Stimulated activated CD4-positive, alpha-beta T cell treated with anti-CD3 and anti-CD28 coated beads, Interleukin-2, amount 100 ng/mL, for 48 hours (primary cell): ENCODE measurements at regions not wholly inside any gene's neighbourhood (a gene's known extent, or its start where the extent isn't known, plus 50 kb on each side); places are given as distances from the start of the nearest gene placed in this dataset.

Source experiments
- DNase-seq, 2 donors: peaks; one replicate each; pipeline ENCODE4 v3.0.0-alpha.2; 2020

DNA sequence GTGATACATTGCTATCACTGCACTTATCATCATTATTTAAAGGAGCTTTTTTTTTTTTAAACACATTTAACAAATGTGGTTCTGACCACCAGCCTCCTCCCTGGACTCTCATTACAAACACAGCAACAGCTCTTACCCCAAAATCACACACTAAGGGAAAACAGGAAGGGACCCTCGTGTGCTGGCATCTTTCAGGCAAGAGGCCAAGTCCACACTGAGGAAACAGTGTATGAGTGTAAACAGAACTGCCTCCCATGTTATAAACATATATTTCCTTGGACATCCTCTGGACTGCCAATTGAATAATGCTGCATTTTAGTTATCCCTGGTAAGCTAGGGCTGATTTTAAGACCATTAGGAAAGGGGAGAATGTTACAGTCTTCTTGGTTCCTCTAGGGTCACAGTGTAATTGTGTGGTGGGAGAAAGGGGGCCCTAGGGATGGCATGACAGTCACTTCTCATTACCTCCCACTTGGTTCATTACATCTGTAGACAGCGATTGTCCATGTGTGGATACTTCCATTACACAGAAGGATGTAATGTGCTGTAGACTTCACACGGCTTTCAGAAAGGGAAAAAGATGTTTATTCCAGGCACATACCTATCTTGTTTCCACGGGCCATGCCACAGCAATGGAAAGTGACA is 244.6 kb upstream of the TET2 start:
- no peak for DNase-seq

- no peak for DNase-seq
Measured at GRCh38 chr4:104905065-104905464, 241.6 kb upstream of the TET2 start.

DNA sequence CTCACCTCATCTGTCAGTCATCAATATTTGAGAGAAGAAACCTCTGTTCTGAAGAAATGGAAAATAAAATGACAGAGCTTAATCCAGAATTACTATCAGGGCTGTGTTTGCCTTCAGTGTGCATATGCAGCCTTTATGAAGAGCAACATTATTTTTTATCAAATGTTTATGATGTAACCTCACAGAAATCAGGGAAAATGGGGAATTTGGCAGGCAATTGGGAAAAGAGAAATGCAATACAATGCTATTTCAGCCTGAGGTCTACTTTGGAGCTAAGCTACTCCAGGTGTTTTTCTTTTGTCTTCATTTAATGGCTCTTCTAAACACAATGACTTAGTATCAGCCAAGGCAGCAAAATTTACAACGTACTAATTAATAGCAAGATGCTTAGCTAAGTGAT is 241.1 kb upstream of the TET2 start:
- no peak for DNase-seq

DNA sequence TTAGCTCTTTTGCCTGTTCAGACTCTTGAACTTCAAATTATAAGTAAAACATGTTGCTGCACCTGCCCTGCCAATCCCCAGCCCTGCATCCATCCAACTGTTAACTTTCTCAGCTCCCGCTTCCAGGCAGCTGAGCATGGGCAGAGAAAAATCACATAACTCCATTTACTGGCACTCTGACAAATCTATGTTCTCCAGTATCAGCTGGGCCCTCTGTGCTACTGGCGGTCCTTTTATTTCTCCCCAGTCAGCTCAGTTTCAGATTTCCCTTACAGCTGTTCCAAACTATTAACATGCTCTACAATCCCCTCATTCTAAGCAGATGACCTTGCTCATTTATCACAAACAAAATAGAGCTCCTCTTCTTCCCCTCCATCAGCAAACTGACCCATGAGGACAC is 240.4 kb upstream of the TET2 start:
- no peak for DNase-seq

DNA sequence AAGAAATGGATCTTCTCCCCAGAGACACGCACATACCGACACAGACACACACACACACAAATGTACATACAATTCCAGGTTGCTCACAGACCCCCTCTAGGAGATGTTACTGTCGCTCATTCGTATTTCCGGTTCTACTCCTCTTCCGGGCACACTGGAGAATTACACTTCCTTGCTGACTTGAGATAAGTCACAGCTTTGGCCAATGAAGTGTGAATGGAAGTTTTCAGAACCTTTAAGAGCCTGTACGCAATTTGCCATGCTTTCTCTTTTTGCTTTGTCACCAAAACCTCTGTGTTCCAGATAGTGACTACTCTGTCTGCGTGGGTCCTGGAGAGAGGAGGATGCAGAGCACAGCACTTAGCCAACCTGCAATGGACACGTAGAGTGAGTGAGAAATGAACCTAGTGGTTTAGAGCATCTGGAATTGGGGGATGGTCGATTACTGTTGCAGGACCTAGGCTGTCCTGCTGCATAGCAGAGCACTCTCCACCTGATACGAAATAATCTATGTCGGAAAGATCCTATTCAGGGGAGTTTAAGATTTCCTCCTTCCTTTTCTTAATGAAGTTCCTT is 239.5 kb upstream of the TET2 start:
- DNase-seq, result no peak

GRCh38 chr4:104907991-104908390 is 238.7 kb upstream of the TET2 start:
- DNase-seq, result no peak

DNA sequence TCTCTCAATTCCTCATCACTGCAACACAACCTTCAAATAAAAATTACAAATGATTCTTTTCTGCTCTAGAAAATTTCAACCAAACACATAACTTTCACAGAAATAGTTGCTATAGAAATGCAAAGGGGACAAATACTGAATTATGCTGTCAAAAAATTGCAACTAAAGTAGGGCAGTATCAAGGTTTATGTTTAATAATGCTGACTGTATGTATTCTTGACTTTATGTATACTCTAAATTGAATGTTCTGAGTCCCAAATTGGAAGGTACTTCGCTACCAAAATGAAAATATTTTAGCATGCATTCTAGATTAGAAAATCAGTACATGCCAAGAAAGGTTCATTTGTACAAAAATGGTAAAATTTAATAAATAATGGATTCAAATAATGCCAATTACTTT is 237.3 kb upstream of the TET2 start:
- DNase-seq, result no peak

DNA sequence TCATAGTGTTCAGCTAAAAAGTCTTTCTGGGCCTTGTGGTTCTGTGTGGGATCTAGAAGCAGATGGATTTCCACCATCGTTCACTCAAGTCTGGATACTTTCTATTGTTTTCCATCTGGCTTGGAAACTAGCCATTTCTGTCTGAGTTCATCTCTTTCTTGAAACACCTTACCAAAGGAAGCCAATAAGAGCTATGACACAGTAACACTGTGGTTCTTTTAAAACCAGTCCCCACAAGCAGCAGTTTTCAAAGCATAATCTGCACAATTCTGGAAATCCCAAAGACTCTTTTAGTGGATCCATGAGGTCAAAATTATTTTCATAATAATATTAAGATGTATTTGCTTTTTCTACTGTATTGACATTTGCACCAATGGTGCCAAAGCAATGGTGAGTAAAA is 234.2 kb upstream of the TET2 start:
- no peak for DNase-seq

DNA sequence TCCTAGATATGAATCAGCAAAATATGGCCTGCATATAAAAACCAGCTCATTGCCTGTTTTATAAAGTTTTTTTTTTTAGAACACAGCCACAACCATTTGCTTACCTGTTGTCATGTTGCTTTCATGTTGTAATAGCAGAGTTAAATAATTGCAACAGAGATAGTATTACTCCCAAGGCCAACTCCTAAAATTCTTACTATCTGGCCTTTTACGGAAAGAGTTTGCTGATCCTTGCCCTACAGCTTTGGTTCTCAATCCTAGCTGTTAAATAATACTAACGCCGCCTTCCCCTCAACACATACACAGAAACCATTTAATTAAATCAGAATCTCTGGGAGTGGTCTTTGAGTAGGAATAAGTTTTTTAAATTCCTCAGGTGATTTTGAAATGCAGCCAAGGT is 231.3 kb upstream of the TET2 start:
- DNase-seq, result no peak

DNA sequence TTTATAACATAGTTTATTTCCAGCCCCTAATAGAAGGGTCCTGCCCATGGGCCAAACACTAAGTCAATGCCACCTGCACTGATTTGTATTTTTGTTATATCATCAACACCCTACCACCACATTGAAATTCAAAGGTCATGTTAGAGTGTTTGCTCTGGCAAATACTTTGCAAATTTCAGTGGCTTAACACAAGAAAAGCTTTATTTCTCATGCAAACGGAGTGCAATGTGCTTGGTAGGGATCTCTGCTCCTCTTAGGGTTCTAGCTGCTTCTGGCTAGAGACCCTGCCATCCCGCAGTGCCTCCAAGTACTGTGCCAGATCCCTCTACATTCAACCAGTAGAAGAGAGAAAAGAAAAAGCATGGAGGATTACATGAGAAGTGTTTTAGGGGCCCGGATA is 230.8 kb upstream of the TET2 start:
- DNase-seq, result no peak

DNA sequence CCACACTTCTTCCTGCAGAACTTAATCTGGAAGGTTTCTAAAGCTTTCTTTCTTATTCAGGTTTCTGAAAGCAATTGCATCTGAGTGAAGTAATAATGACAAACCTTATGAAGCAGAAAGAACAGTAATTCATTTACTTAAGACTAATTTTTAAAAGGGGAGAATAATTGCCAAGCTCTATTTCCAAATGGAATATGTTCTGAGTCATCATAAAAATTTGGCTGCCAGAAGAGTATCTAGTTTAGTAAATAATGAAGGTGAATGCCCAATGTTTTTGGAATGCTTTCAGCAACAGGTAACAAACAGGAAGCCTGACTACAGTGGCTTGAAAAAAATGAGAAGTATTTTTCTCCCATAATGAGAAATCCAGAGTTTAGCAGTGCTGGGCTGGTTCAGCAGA is 227.3 kb upstream of the TET2 start:
- no peak for DNase-seq

- DNase-seq, result no peak
Measured at GRCh38 chr4:104930298-104930697, 216.4 kb upstream of the TET2 start.

DNA sequence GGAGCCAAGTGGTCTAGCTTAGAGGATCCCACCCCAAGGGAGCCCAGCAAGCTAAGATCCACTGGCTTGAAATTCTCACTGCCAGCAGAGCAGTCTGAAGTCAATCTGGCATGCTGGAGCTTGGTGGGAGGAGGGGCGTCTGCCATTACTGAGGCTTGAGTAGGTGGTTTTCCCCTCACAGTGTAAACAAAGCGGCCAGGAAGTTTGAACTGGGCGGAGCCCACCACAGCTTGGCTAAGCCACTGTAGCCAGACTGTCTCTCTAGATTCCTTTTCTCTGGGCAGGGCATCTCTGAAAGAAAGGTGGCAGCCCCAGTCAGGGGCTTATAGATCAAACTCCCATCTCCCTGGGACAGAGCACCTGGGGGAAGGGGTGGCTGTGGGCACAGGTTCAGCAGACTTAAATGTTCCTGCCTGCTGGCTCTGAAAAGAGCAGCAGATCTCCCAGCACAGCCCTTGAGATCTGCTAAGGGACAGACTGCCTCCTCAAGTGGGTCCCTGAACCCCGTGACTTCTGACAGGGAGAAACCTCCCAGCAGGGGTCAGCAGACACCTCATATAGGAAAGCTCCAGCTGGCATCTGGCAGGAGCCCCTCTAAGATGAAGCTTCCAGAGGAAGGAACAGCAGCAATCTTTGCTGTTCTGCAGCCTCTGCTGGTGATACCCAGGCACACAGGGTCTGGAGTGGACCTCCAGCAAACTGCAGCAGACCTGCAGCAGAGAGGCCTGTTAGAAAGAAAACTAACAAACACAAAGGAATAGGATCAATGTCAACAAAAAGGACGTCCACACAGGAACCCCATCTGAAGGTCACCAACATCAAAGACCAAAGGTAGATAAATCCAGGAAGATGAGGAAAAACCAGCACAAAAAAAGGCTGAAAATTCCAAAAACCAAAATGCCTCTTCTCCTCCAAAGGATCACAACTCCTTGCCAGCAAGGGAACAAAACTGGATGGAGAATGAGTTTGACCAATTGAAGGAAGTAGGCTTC is 215.6 kb upstream of the TET2 start:
- DNase-seq, result peak; percentile 11 to 19

DNA sequence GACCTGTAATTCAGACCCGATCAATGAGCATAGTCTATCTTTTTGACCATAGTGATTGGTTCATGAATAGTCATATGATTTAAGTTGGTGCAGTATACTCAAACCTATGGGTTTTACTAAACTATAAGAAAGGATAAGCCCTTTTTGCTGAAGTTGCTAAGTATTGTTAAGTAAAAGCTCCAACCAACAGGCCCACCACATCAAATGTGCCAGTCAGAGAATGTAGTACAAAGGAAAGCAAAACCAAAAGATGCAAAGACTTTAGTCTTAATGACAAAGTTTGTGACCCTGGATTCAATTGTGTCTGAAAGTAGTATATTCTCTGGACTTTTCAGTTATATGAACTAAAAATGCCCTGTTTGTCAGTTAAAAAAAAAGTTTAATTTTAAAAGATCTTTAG is 208.1 kb upstream of the TET2 start:
- no peak for DNase-seq

DNA sequence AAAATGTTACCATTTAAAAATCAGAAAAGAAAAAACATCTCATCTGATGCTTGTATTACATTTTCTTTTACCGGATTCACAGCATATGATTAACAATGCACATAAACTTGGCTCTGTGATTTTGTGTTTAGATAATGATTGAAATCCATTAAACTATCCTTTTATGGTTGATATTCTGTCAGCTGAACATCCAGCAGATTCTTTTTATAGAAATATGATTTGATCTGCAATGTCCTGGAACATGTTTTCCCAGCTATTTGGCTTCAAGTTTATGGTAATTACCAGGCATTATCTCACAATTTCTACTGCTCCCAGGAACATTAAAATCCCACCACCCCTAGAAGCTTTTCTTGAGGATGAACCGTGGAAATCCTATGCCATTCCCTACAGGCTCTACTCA is 205.7 kb upstream of the TET2 start:
- DNase-seq, result no peak

DNA sequence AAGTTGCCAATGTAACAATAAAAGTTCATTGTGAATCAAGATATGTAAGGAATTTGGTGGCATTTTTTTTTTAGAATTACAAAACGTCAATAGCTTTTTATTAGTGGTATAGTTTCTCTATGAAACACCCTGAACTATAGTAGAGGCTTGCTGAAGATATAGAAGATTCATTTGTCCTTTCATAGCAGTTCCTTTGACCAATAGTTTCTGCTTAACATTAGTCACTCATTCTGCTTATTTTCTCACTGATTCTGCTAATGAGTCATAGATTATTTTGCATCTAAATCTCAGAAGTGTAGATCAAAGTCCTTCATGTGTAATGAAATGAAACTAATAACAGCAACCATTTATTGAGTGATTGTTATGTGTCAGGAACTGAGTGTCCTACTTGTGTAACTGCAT is 205.0 kb upstream of the TET2 start:
- no peak for DNase-seq

GRCh38 chr4:104942990-104943743 is 203.5 kb upstream of the TET2 start:
- DNase-seq, result no peak

DNA sequence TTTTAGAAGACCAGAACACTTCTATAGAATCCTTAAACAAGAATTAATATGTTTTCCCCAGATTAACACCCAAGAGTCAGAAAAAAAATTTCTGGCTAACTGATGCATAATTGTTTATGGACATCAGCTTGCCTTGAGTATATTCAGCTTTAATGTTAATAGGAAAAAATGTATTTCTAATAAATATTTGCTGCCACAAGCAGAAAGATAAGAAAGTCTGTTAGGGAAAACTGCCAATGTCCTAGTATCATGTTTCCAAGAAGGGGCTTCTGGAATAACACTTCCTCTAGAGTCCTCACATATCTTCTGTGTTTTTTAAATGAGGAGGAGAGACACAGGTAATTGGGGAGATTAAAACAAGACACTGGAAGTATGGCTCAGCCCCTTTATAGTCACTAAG is 202.1 kb upstream of the TET2 start:
- DNase-seq, result no peak

- DNase-seq, result no peak
Measured at GRCh38 chr4:104964410-104965175, 182.1 kb upstream of the TET2 start.

DNA sequence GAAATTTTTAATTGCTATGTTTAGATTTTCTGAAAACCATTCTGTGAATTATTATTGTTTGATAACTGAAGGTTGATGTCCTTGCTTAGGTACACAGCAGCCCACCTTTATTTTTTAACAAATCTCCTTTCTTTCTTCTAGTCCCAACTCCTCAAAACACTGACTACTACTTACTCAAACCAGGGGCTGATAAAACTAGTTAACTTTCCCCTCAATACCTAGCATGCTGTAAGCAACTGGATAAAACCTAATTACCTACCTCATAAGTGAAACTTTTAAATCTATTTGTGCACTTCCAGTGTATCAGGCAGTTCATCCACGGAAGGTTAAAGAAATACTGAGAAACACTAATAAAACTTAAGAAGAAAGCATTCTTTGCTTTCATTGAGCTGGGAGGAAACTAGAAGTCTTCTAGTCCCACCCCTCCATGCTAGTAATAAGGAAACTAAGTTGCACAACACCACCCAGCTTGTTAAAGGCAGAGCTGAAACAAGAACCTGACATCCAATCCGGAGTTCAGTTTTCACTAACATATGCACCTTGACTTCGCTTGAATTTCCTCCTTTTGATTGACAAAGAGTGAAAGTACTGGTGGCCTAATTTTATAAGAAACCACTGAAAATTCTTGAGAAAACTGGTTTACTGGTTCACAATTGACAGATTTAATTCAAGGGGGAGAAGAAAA is 180.2 kb upstream of the TET2 start:
- peak in 1 of 2 donors; percentile 10 for DNase-seq

GRCh38 chr4:104967034-104967401 is 179.7 kb upstream of the TET2 start:
- no peak for DNase-seq
